ENCODE measurements at regions not wholly inside any gene's neighbourhood (a gene's known extent, or its start where the extent isn't known, plus 50 kb on each side); places are given as distances from the start of the nearest gene placed in this dataset.

GRCh38 chr3:124373524-124373923 lies 356.7 kb upstream of the UMPS start:
- no peak for DNase-seq

GRCh38 chr3:124374583-124374982 lies 355.7 kb upstream of the UMPS start:
- no peak for DNase-seq

- no peak for DNase-seq
These were observed 348.5 kb upstream of the UMPS start for GRCh38 chr3:124381575-124382333.

- no peak for DNase-seq
These were observed 347.2 kb upstream of the UMPS start for GRCh38 chr3:124383051-124383450.

- DNase-seq: no peak
These were observed 346.3 kb upstream of the UMPS start for GRCh38 chr3:124383846-124384466.

- no peak for DNase-seq
These were observed 345.7 kb upstream of the UMPS start for GRCh38 chr3:124384527-124384926.

- no peak for DNase-seq
These were observed 344.3 kb upstream of the UMPS start for GRCh38 chr3:124385996-124386395.

GRCh38 chr3:124386996-124387595 lies 343.2 kb upstream of the UMPS start:
- DNase-seq: no peak

GRCh38 chr3:124391774-124392173 lies 338.5 kb upstream of the UMPS start:
- DNase-seq: no peak

GRCh38 chr3:124393340-124393739 lies 336.9 kb upstream of the UMPS start:
- no peak for DNase-seq

- no peak for DNase-seq
These were observed 335.1 kb upstream of the UMPS start for GRCh38 chr3:124395162-124395561.

GRCh38 chr3:124395584-124396338 lies 334.5 kb upstream of the UMPS start:
- no peak for DNase-seq

- no peak for DNase-seq
These were observed 333.8 kb upstream of the UMPS start for GRCh38 chr3:124396339-124396950.

- DNase-seq: no peak
These were observed 333.2 kb upstream of the UMPS start for GRCh38 chr3:124397088-124397487.

- DNase-seq: no peak
These were observed 331.7 kb upstream of the UMPS start for GRCh38 chr3:124398594-124398993.

GRCh38 chr3:124401843-124402242 lies 328.4 kb upstream of the UMPS start:
- no peak for DNase-seq

GRCh38 chr3:124402791-124403190 lies 327.5 kb upstream of the UMPS start:
- no peak for DNase-seq

- DNase-seq: no peak
These were observed 325.6 kb upstream of the UMPS start for GRCh38 chr3:124404621-124405020.

GRCh38 chr3:124407260-124407659 lies 323.0 kb upstream of the UMPS start:
- DNase-seq: no peak

GRCh38 chr3:124409650-124410275 lies 320.5 kb upstream of the UMPS start:
- DNase-seq: no peak

- no peak for DNase-seq
These were observed 319.8 kb upstream of the UMPS start for GRCh38 chr3:124410471-124410870.

GRCh38 chr3:124411728-124412127 lies 318.5 kb upstream of the UMPS start:
- no peak for DNase-seq

GRCh38 chr3:124412644-124413043 lies 317.6 kb upstream of the UMPS start:
- DNase-seq: no peak
